ENCODE measurements at regions not wholly inside any gene's neighbourhood (a gene's known extent, or its start where the extent isn't known, plus 50 kb on each side); places are given as distances from the start of the nearest gene placed in this dataset.
A peak's percentile ranks its signal among the peaks of the same experiment; 100 is the strongest.
"Not testable (repeated sequence)": the region's sequence is repeated elsewhere in the genome, so short reads cannot be mapped to it uniquely, and the experiment has no call there.

- H3K27ac ChIP-seq (ENCODE audit: low read length); in situ Hi-C loops (cut with HindIII; ENCODE audit: low pct_unique_long_range_greater_than_20kb, low sequenced_read_pairs); intact Hi-C loops (cut with micrococcal nuclease; ENCODE audit: unreplicated experiment); H3K9me3 ChIP-seq (ENCODE audit: control insufficient read depth, insufficient read depth, low read depth, low read length); DNase-seq (ENCODE audit: low read depth, low spot score); H3K4me3 ChIP-seq (ENCODE audit: low read depth in 2 of 2, low read length in 2 of 2); ATAC-seq; H3K27me3 ChIP-seq (ENCODE audit: control insufficient read depth, insufficient read depth, low read length); BruUV-seq (replicated peaks); H3K4me1 ChIP-seq (ENCODE audit: control insufficient read depth, insufficient read depth, low read length); CTCF ChIA-PET; H3K36me3 ChIP-seq (ENCODE audit: control insufficient read depth, insufficient read depth, low read length); POLR2A ChIA-PET: not testable (repeated sequence)
These were observed 811.7 kb downstream of the PRIM2 start for GRCh38 chr6:58129098-58129497.

GRCh38 chr6:58139746-58140145 lies 822.3 kb downstream of the PRIM2 start:
- CTCF ChIA-PET; POLR2A ChIA-PET; H3K9me3 ChIP-seq (ENCODE audit: control insufficient read depth, insufficient read depth, low read depth, low read length); H3K27me3 ChIP-seq (ENCODE audit: control insufficient read depth, insufficient read depth, low read length); ATAC-seq; H3K36me3 ChIP-seq (ENCODE audit: control insufficient read depth, insufficient read depth, low read length); BruUV-seq (replicated peaks); H3K27ac ChIP-seq (ENCODE audit: low read length); H3K4me3 ChIP-seq (ENCODE audit: low read depth in 2 of 2, low read length in 2 of 2); intact Hi-C loops (cut with micrococcal nuclease; ENCODE audit: unreplicated experiment); H3K4me1 ChIP-seq (ENCODE audit: control insufficient read depth, insufficient read depth, low read length); in situ Hi-C loops (cut with HindIII; ENCODE audit: low pct_unique_long_range_greater_than_20kb, low sequenced_read_pairs); DNase-seq (ENCODE audit: low read depth, low spot score): not testable (repeated sequence)

- H3K4me3 ChIP-seq (ENCODE audit: low read depth in 2 of 2, low read length in 2 of 2); CTCF ChIA-PET; H3K4me1 ChIP-seq (ENCODE audit: control insufficient read depth, insufficient read depth, low read length); DNase-seq (ENCODE audit: low read depth, low spot score); BruUV-seq (replicated peaks); H3K36me3 ChIP-seq (ENCODE audit: control insufficient read depth, insufficient read depth, low read length); ATAC-seq; in situ Hi-C loops (cut with HindIII; ENCODE audit: low pct_unique_long_range_greater_than_20kb, low sequenced_read_pairs); POLR2A ChIA-PET; H3K27me3 ChIP-seq (ENCODE audit: control insufficient read depth, insufficient read depth, low read length); intact Hi-C loops (cut with micrococcal nuclease; ENCODE audit: unreplicated experiment); H3K27ac ChIP-seq (ENCODE audit: low read length); H3K9me3 ChIP-seq (ENCODE audit: control insufficient read depth, insufficient read depth, low read depth, low read length): not testable (repeated sequence)
These were observed 853.6 kb downstream of the PRIM2 start for GRCh38 chr6:58171025-58171424.

- H3K9me3 ChIP-seq (ENCODE audit: control insufficient read depth, insufficient read depth, low read depth, low read length); in situ Hi-C loops (cut with HindIII; ENCODE audit: low pct_unique_long_range_greater_than_20kb, low sequenced_read_pairs); DNase-seq (ENCODE audit: low read depth, low spot score); H3K4me3 ChIP-seq (ENCODE audit: low read depth in 2 of 2, low read length in 2 of 2); POLR2A ChIA-PET; BruUV-seq (replicated peaks); H3K27me3 ChIP-seq (ENCODE audit: control insufficient read depth, insufficient read depth, low read length); H3K36me3 ChIP-seq (ENCODE audit: control insufficient read depth, insufficient read depth, low read length); H3K4me1 ChIP-seq (ENCODE audit: control insufficient read depth, insufficient read depth, low read length); H3K27ac ChIP-seq (ENCODE audit: low read length); intact Hi-C loops (cut with micrococcal nuclease; ENCODE audit: unreplicated experiment); CTCF ChIA-PET: not testable (repeated sequence)
- ATAC-seq: peak; percentile 65; the same call in 1 of the 2 replicates
- TF ChIP-seq CTCF (IDR thresholded peaks at IDR 0.05): peak; percentile 12; the same call in 1 of the 2 replicates
These were observed 864.2 kb downstream of the PRIM2 start for GRCh38 chr6:58181557-58182065.

- H3K4me3 ChIP-seq (ENCODE audit: low read depth in 2 of 2, low read length in 2 of 2); H3K9me3 ChIP-seq (ENCODE audit: control insufficient read depth, insufficient read depth, low read depth, low read length); ATAC-seq; H3K36me3 ChIP-seq (ENCODE audit: control insufficient read depth, insufficient read depth, low read length); BruUV-seq (replicated peaks); in situ Hi-C loops (cut with HindIII; ENCODE audit: low pct_unique_long_range_greater_than_20kb, low sequenced_read_pairs); H3K4me1 ChIP-seq (ENCODE audit: control insufficient read depth, insufficient read depth, low read length); H3K27ac ChIP-seq (ENCODE audit: low read length); POLR2A ChIA-PET; H3K27me3 ChIP-seq (ENCODE audit: control insufficient read depth, insufficient read depth, low read length); intact Hi-C loops (cut with micrococcal nuclease; ENCODE audit: unreplicated experiment); DNase-seq (ENCODE audit: low read depth, low spot score); CTCF ChIA-PET: not testable (repeated sequence)
These were observed 867.9 kb downstream of the PRIM2 start for GRCh38 chr6:58185300-58185699.

GRCh38 chr6:58193209-58193608 lies 875.8 kb downstream of the PRIM2 start:
- H3K36me3 ChIP-seq (ENCODE audit: control insufficient read depth, insufficient read depth, low read length); H3K27ac ChIP-seq (ENCODE audit: low read length); intact Hi-C loops (cut with micrococcal nuclease; ENCODE audit: unreplicated experiment); H3K27me3 ChIP-seq (ENCODE audit: control insufficient read depth, insufficient read depth, low read length); in situ Hi-C loops (cut with HindIII; ENCODE audit: low pct_unique_long_range_greater_than_20kb, low sequenced_read_pairs); CTCF ChIA-PET; ATAC-seq; DNase-seq (ENCODE audit: low read depth, low spot score); BruUV-seq (replicated peaks); H3K9me3 ChIP-seq (ENCODE audit: control insufficient read depth, insufficient read depth, low read depth, low read length); H3K4me1 ChIP-seq (ENCODE audit: control insufficient read depth, insufficient read depth, low read length); H3K4me3 ChIP-seq (ENCODE audit: low read depth in 2 of 2, low read length in 2 of 2); POLR2A ChIA-PET: not testable (repeated sequence)

Measured in Panc1 (cell line).